ENCODE measurements at regions not wholly inside any gene's neighbourhood (a gene's known extent, or its start where the extent isn't known, plus 50 kb on each side); places are given as distances from the start of the nearest gene placed in this dataset.
A peak's percentile ranks its signal among the peaks of the same experiment; 100 is the strongest.

DNA sequence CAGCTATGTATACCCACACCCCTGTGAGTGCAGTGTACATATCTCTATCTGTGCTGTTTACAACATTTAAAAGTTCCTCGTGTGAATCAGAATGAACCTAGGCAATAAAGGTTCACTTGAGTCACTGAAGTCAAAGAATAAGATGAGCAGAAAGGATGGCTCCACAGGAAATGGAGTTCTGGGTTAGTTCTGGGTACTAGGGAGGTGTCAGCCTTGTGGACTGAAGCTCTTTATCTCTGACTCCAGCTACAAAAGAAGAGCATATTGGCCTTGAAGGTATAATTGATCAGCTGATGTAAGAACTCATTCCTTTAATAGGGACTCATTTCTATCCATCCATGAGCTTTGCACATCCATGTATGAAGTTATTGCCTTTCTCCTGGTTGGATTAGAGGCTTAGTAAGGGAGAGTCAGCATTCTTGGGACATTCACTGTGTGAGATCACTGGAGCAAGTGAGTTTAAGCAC, 73.9 kb upstream of the BACH2 start:
- WGBS (ENCODE audit: insufficient coverage, low lambda C conversion rate) = no CpG with 5 or more reads among the region's 1 CpG
- no peak for DNase-seq

DNA sequence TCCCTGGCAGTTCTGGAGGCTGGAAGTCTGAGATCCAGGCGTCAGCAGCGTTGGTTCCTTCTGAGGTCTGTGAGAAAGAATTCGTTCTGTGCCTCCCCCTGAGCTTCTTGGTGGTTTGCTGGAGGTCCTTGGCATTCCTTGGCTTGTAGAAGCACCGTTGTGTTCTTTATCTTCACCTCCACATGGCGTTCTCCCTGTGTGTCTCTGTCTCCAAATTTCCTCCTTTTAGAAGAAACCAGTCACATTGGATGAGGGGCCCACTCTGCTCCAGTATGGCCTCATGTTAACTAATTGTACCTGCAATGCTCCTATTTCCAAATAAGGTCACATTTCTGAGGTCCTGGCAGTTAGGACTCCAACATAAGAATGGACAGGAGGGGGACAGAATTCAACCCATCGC, 73.0 kb upstream of the BACH2 start:
- no peaks in the 10 kb centered on the region for H3K9me3 ChIP-seq (ENCODE audit: control insufficient read depth, low read depth, low read length)
- no peak for DNase-seq
- H3K4me1 ChIP-seq (ENCODE audit: control insufficient read depth, insufficient read depth, low read length) = no peaks in the 10 kb centered on the region
- 100% methylated on average over 1 of the region's 6 CpGs for WGBS (ENCODE audit: insufficient coverage, low lambda C conversion rate)
- H3K36me3 ChIP-seq (ENCODE audit: control insufficient read depth, insufficient read depth, low read length) = no peaks in the 10 kb centered on the region
- H3K27ac ChIP-seq (ENCODE audit: low read length) = peak overlapping the region; percentile 45
- H3K27me3 ChIP-seq (ENCODE audit: control insufficient read depth, insufficient read depth, low read length) = no peaks in the 10 kb centered on the region
- H3K4me3 ChIP-seq (ENCODE audit: low read length) = no peak overlapping the region

More for the DNA sequence above, 73.9 kb upstream of the BACH2 start:
- Histone ChIP-seq H3K27ac (ENCODE audit: low read length) (no peak overlapping the region), H3K4me3 (ENCODE audit: low read length) (no peak overlapping the region), H3K9me3 (ENCODE audit: control insufficient read depth, low read depth, low read length) (no peaks in the 10 kb centered on the region), H3K4me1 (ENCODE audit: control insufficient read depth, insufficient read depth, low read length) (no peaks in the 10 kb centered on the region), H3K27me3 (ENCODE audit: control insufficient read depth, insufficient read depth, low read length) (no peaks in the 10 kb centered on the region), H3K36me3 (ENCODE audit: control insufficient read depth, insufficient read depth, low read length) (no peaks in the 10 kb centered on the region)

- Histone ChIP-seq H3K4me3 (ENCODE audit: low read length) (no peak overlapping the region), H3K36me3 (ENCODE audit: control insufficient read depth, insufficient read depth, low read length) (no peaks in the 10 kb centered on the region), H3K9me3 (ENCODE audit: control insufficient read depth, low read depth, low read length) (no peaks in the 10 kb centered on the region), H3K27me3 (ENCODE audit: control insufficient read depth, insufficient read depth, low read length) (no peaks in the 10 kb centered on the region), H3K4me1 (ENCODE audit: control insufficient read depth, insufficient read depth, low read length) (no peaks in the 10 kb centered on the region), H3K27ac (ENCODE audit: low read length) (peak overlapping the region; percentile 45)
- DNase-seq = peak; percentile 64 to 75
- WGBS (ENCODE audit: insufficient coverage, low lambda C conversion rate) = 35% methylated on average over 4 of the region's 9 CpGs
Measured at GRCh38 chr6:90369024-90369519, 72.4 kb upstream of the BACH2 start.

GRCh38 chr6:90368601-90369000, 72.0 kb upstream of the BACH2 start:
- no peak for DNase-seq
- Histone ChIP-seq H3K36me3 (ENCODE audit: control insufficient read depth, insufficient read depth, low read length) (no peaks in the 10 kb centered on the region), H3K4me1 (ENCODE audit: control insufficient read depth, insufficient read depth, low read length) (no peaks in the 10 kb centered on the region), H3K27ac (ENCODE audit: low read length) (no peak overlapping the region), H3K4me3 (ENCODE audit: low read length) (no peak overlapping the region), H3K27me3 (ENCODE audit: control insufficient read depth, insufficient read depth, low read length) (no peaks in the 10 kb centered on the region), H3K9me3 (ENCODE audit: control insufficient read depth, low read depth, low read length) (no peaks in the 10 kb centered on the region)

DNA sequence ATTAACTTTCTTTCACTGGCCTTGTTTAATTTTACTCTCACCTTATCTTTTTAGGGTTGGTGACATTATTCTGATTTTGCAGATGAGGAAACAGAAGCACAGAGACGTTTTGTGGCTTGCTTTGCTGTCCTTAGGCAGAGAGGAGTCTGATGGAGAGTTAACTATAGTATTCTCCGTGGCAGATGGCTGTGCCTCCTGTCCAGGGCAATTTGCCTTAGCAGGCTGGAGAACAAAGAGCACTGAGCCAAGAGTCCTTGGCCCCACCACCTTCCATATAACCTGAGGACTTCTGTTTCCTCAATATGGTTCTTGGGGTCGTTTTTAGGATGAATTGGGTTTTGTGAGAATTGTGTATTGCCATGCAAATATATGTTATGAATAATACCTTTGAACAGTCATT, 71.4 kb upstream of the BACH2 start:
- Histone ChIP-seq H3K36me3 (ENCODE audit: control insufficient read depth, insufficient read depth, low read length) (no peaks in the 10 kb centered on the region), H3K4me3 (ENCODE audit: low read length) (no peak overlapping the region), H3K27ac (ENCODE audit: low read length) (no peak overlapping the region), H3K9me3 (ENCODE audit: control insufficient read depth, low read depth, low read length) (no peaks in the 10 kb centered on the region), H3K27me3 (ENCODE audit: control insufficient read depth, insufficient read depth, low read length) (no peaks in the 10 kb centered on the region), H3K4me1 (ENCODE audit: control insufficient read depth, insufficient read depth, low read length) (no peaks in the 10 kb centered on the region)
- no CpG with 5 or more reads among the region's 3 CpGs for WGBS (ENCODE audit: insufficient coverage, low lambda C conversion rate)
- no peak for DNase-seq

DNA sequence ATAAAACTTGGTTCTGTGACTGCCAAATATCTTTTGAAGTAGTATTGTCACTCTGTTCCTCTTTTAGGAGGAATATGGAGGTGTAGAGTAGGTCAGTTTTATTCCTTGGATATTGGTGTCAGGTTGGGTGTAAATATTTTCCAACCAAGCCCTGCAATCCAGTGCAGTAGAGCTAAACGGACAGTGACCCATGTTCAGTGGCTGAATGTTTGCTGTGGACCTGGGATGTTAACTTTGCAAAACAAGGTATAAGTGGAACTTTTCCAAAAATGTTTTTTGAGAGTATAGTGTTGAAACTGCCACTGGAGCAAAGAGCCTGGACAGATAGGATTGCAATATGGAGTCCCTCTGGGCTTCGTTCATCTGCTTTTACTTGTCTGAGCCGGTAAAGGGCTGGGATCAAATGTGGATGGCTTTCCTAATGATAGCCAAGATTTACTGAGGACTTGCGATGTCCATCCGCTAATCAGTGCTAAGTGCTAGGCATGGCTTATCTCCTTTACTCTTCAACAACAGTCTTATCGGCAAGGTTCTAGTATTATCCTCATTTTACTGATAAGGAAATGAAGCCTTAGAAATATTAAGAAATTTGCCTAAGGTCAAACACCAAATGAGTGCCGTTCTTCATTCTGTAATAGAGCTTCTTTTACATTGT, 69.0 kb upstream of the BACH2 start:
- Histone ChIP-seq H3K9me3 (ENCODE audit: control insufficient read depth, low read depth, low read length) (no peaks in the 10 kb centered on the region), H3K27me3 (ENCODE audit: control insufficient read depth, insufficient read depth, low read length) (peaks cover 2% of the 10 kb centered on the region), H3K4me3 (ENCODE audit: low read length) (no peak overlapping the region), H3K27ac (ENCODE audit: low read length) (no peak overlapping the region), H3K36me3 (ENCODE audit: control insufficient read depth, insufficient read depth, low read length) (no peaks in the 10 kb centered on the region), H3K4me1 (ENCODE audit: control insufficient read depth, insufficient read depth, low read length) (no peaks in the 10 kb centered on the region)
- 32% methylated on average over 3 of the region's 7 CpGs for whole genome bisulfite sequencing (ENCODE audit: insufficient coverage, low lambda C conversion rate)
- no peak for DNase-seq

DNA sequence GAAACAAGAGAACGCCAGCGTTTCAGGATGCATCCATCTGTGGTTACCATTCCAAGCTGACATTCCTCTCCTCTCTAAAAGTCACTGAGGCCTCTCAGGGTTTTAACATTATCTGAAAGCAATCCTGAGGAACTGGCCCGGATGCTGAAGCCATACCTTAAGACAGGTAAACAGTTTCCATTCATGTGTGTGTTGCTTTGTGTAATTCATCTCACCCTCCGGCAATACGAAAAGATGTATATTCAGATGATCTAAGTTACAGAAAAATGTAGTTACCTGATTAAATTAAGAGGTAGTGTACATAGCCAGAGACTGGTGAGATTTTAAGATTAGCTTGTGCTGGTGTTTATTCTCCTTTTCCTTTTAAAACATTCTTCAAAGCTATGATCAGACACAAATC, 68.4 kb upstream of the BACH2 start:
- H3K27ac ChIP-seq (ENCODE audit: low read length) = no peak overlapping the region
- peaks cover 2% of the 10 kb centered on the region for H3K27me3 ChIP-seq (ENCODE audit: control insufficient read depth, insufficient read depth, low read length)
- H3K9me3 ChIP-seq (ENCODE audit: control insufficient read depth, low read depth, low read length) = no peaks in the 10 kb centered on the region
- H3K4me3 ChIP-seq (ENCODE audit: low read length) = no peak overlapping the region
- no peaks in the 10 kb centered on the region for H3K36me3 ChIP-seq (ENCODE audit: control insufficient read depth, insufficient read depth, low read length)
- WGBS (ENCODE audit: insufficient coverage, low lambda C conversion rate) = 80% methylated on average over 2 of the region's 5 CpGs
- H3K4me1 ChIP-seq (ENCODE audit: control insufficient read depth, insufficient read depth, low read length) = no peaks in the 10 kb centered on the region
- no peak for DNase-seq

- no peaks in the 10 kb centered on the region for H3K4me1 ChIP-seq (ENCODE audit: control insufficient read depth, insufficient read depth, low read length)
- peaks cover 2% of the 10 kb centered on the region for H3K27me3 ChIP-seq (ENCODE audit: control insufficient read depth, insufficient read depth, low read length)
- H3K4me3 ChIP-seq (ENCODE audit: low read length) = no peak overlapping the region
- 71% methylated on average over 1 of the region's 5 CpGs for WGBS (ENCODE audit: insufficient coverage, low lambda C conversion rate)
- H3K27ac ChIP-seq (ENCODE audit: low read length) = no peak overlapping the region
- H3K36me3 ChIP-seq (ENCODE audit: control insufficient read depth, insufficient read depth, low read length) = no peaks in the 10 kb centered on the region
- DNase-seq = no peak
- H3K9me3 ChIP-seq (ENCODE audit: control insufficient read depth, low read depth, low read length) = no peaks in the 10 kb centered on the region
Measured at GRCh38 chr6:90364286-90364685, 67.6 kb upstream of the BACH2 start.

- peaks cover 2% of the 10 kb centered on the region for H3K27me3 ChIP-seq (ENCODE audit: control insufficient read depth, insufficient read depth, low read length)
- H3K4me3 ChIP-seq (ENCODE audit: low read length) = no peak overlapping the region
- no peak overlapping the region for H3K27ac ChIP-seq (ENCODE audit: low read length)
- H3K9me3 ChIP-seq (ENCODE audit: control insufficient read depth, low read depth, low read length) = no peaks in the 10 kb centered on the region
- no peaks in the 10 kb centered on the region for H3K36me3 ChIP-seq (ENCODE audit: control insufficient read depth, insufficient read depth, low read length)
- DNase-seq = peak in 1 of 2 donors; percentile 5
- no peaks in the 10 kb centered on the region for H3K4me1 ChIP-seq (ENCODE audit: control insufficient read depth, insufficient read depth, low read length)
- no CpG with 5 or more reads among the region's 3 CpGs for WGBS (ENCODE audit: insufficient coverage, low lambda C conversion rate)
Measured at GRCh38 chr6:90362318-90362717, 65.7 kb upstream of the BACH2 start.

GRCh38 chr6:90361174-90361573, 64.5 kb upstream of the BACH2 start:
- no peaks in the 10 kb centered on the region for H3K36me3 ChIP-seq (ENCODE audit: control insufficient read depth, insufficient read depth, low read length)
- no peaks in the 10 kb centered on the region for H3K9me3 ChIP-seq (ENCODE audit: control insufficient read depth, low read depth, low read length)
- H3K4me1 ChIP-seq (ENCODE audit: control insufficient read depth, insufficient read depth, low read length) = no peaks in the 10 kb centered on the region
- H3K27ac ChIP-seq (ENCODE audit: low read length) = no peak overlapping the region
- 100% methylated on average over 3 of the region's 4 CpGs for WGBS (ENCODE audit: insufficient coverage, low lambda C conversion rate)
- no peak overlapping the region for H3K4me3 ChIP-seq (ENCODE audit: low read length)
- no peak for DNase-seq
- H3K27me3 ChIP-seq (ENCODE audit: control insufficient read depth, insufficient read depth, low read length) = peaks cover 2% of the 10 kb centered on the region

Measured in large intestine (tissue), 3 donors.